Peyer's patch (tissue), 4 donors: ENCODE measurements at regions not wholly inside any gene's neighbourhood (a gene's known extent, or its start where the extent isn't known, plus 50 kb on each side); places are given as distances from the start of the nearest gene placed in this dataset.

Experiments used
- POLR2A ChIP-seq, 2 donors: fragments of 450-650 bp; IDR thresholded peaks; one replicate each; pipeline ENCODE4 v1.5.1; 2017; ENCODE audit warnings: antibody characterized with exemption in 2 of 2, mild to moderate bottlenecking in 2 of 2, moderate library complexity in 2 of 2
- TF ChIP-seq, protein P1 (sequence below), 6 experiments: fragments of 450-650 bp in 4 of 6; fragments of 200-600 bp in 2 of 6; sonication (generic) in 1 of 6; IDR thresholded peaks; one replicate each; pipeline ENCODE4 v1.5.1; 2017 to 2019; ENCODE audit warnings: antibody characterized with exemption in 6 of 6, mild to moderate bottlenecking in 3 of 6, moderate library complexity in 1 of 6

DNA sequence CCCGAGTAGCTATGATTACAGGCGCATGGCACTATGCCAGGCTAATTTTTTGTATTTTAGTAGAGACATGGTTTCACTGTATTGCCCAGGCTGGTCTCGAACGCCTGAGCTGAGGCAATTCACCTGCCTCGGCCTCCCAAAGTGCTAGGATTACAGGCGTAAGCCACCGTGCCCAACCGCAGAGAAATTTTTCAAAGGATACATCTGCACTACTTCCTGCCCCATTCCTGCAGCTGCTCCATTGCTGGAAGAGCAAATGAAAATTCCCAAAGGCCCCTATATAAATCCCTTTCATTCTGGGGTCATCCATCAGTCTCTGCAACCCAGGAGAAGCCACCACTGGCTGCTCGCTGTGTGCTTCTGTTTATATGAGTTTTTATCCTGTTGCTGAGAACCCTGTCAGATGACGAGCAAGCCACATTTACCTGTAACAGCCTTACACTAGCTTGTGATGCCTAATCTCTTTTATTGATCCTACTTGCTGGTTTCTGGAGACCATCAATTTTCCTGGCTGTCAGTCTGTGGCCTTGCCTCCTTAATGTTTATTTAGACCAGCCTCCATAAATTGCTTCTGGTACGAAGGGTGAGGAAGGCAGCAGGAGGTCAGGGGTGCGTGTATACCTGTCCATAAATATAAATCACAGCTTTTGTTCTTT is 925.3 kb downstream of the TLE4 start:
- TF ChIP-seq, protein P1, sequence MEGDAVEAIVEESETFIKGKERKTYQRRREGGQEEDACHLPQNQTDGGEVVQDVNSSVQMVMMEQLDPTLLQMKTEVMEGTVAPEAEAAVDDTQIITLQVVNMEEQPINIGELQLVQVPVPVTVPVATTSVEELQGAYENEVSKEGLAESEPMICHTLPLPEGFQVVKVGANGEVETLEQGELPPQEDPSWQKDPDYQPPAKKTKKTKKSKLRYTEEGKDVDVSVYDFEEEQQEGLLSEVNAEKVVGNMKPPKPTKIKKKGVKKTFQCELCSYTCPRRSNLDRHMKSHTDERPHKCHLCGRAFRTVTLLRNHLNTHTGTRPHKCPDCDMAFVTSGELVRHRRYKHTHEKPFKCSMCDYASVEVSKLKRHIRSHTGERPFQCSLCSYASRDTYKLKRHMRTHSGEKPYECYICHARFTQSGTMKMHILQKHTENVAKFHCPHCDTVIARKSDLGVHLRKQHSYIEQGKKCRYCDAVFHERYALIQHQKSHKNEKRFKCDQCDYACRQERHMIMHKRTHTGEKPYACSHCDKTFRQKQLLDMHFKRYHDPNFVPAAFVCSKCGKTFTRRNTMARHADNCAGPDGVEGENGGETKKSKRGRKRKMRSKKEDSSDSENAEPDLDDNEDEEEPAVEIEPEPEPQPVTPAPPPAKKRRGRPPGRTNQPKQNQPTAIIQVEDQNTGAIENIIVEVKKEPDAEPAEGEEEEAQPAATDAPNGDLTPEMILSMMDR (IDR thresholded peaks at IDR 0.05), result no peak
- TF ChIP-seq POLR2A (IDR thresholded peaks at IDR 0.05), result no peak
